ENCODE measurements at regions not wholly inside any gene's neighbourhood (a gene's known extent, or its start where the extent isn't known, plus 50 kb on each side); places are given as distances from the start of the nearest gene placed in this dataset.
"Not testable (repeated sequence)": the region's sequence is repeated elsewhere in the genome, so short reads cannot be mapped to it uniquely, and the experiment has no call there.

- H3K4me3 ChIP-seq, result no peak overlapping the region
- H3K9me3 ChIP-seq, result no peaks in the 10 kb centered on the region
- no peaks in the 10 kb centered on the region for H3K36me3 ChIP-seq
- TF ChIP-seq POLR2A (IDR thresholded peaks at IDR 0.05), result no peak
- TF ChIP-seq CTCF (IDR thresholded peaks at IDR 0.05), result no peak
- H3K27ac ChIP-seq, result no peak overlapping the region
- 67 to 75% methylated on average over 2 of the region's 2 CpGs for WGBS, 2 donors
- H3K4me1 ChIP-seq, result peaks cover 0 to 9% (median 0%) of the 10 kb centered on the region in 4 donors
- intact Hi-C loops (cut with DNase I), result no loop called here
- H3K27me3 ChIP-seq, result no peaks in the 10 kb centered on the region
- no peak for DNase-seq
These were observed 601.5 kb downstream of the ACTL7B start for GRCh38 chr9:108254236-108254635.

- DNase-seq; H3K4me3 ChIP-seq; H3K27me3 ChIP-seq; H3K27ac ChIP-seq; H3K36me3 ChIP-seq; intact Hi-C loops (cut with DNase I); H3K4me1 ChIP-seq; H3K9me3 ChIP-seq: not testable (repeated sequence)
- 89 to 93% methylated on average over 3 of the region's 3 CpGs for WGBS, 2 donors
These were observed 608.4 kb downstream of the ACTL7B start for GRCh38 chr9:108247391-108247790.

GRCh38 chr9:108245901-108246300, 609.9 kb downstream of the ACTL7B start:
- Histone ChIP-seq H3K27me3 (no peaks in the 10 kb centered on the region), H3K36me3 (no peaks in the 10 kb centered on the region), H3K4me3 (no peak overlapping the region), H3K9me3 (no peaks in the 10 kb centered on the region), H3K27ac (no peak overlapping the region), H3K4me1 (no peaks in the 10 kb centered on the region)
- WGBS, 2 donors, result 86 to 89% methylated on average over 1 of the region's 1 CpG
- intact Hi-C loops (cut with DNase I), result no loop called here
- TF ChIP-seq POLR2A (IDR thresholded peaks at IDR 0.05), result no peak
- TF ChIP-seq POLR2AphosphoS5 (IDR thresholded peaks at IDR 0.05), result no peak
- TF ChIP-seq CTCF (IDR thresholded peaks at IDR 0.05), result no peak
- no peak for TF ChIP-seq EP300 (IDR thresholded peaks at IDR 0.05)
- no peak for DNase-seq

- 72 to 78% methylated on average over 2 of the region's 2 CpGs for whole genome bisulfite sequencing, 2 donors
These were observed 610.5 kb downstream of the ACTL7B start for GRCh38 chr9:108245331-108245730.

GRCh38 chr9:108244686-108245085, 611.1 kb downstream of the ACTL7B start:
- peaks cover 0 to 3% (median 0%) of the 10 kb centered on the region in 4 donors for H3K4me1 ChIP-seq
- no peak for DNase-seq
- H3K27me3 ChIP-seq, result no peaks in the 10 kb centered on the region
- no peaks in the 10 kb centered on the region for H3K9me3 ChIP-seq
- no peak overlapping the region for H3K27ac ChIP-seq
- H3K36me3 ChIP-seq, result no peaks in the 10 kb centered on the region
- intact Hi-C loops (cut with DNase I), result no loop called here
- H3K4me3 ChIP-seq, result no peak overlapping the region
- TF ChIP-seq POLR2AphosphoS5 (IDR thresholded peaks at IDR 0.05), result no peak
- TF ChIP-seq POLR2A (IDR thresholded peaks at IDR 0.05), result no peak
- TF ChIP-seq CTCF (IDR thresholded peaks at IDR 0.05), result no peak
- no peak for TF ChIP-seq EP300 (IDR thresholded peaks at IDR 0.05)

More at GRCh38 chr9:108245331-108245730, 610.5 kb downstream of the ACTL7B start:
- Histone ChIP-seq H3K4me3 (no peak overlapping the region), H3K27me3 (no peaks in the 10 kb centered on the region), H3K9me3 (no peaks in the 10 kb centered on the region), H3K36me3 (no peaks in the 10 kb centered on the region), H3K4me1 (no peaks in the 10 kb centered on the region), H3K27ac (no peak overlapping the region)
- no peak for DNase-seq
- intact Hi-C loops (cut with DNase I), result no loop called here
- TF ChIP-seq POLR2A (IDR thresholded peaks at IDR 0.05) (no peak), EP300 (IDR thresholded peaks at IDR 0.05) (no peak), CTCF (IDR thresholded peaks at IDR 0.05) (no peak), POLR2AphosphoS5 (IDR thresholded peaks at IDR 0.05) (no peak)
